Testis (tissue), 2 donors: ENCODE measurements at regions not wholly inside any gene's neighbourhood (a gene's known extent, or its start where the extent isn't known, plus 50 kb on each side); places are given as distances from the start of the nearest gene placed in this dataset.

ENCODE experiments used
- CTCF ChIP-seq, 3 experiments: fragments of 450-650 bp in 2 of 3; fragments of 200-600 bp in 1 of 3; sonication (generic) in 1 of 3; IDR thresholded peaks; one replicate each; pipeline ENCODE4 v1.5.1; 2016 to 2019; ENCODE audit warnings: antibody characterized with exemption in 3 of 3, mild to moderate bottlenecking in 2 of 3, moderate library complexity in 1 of 3
- POLR2A ChIP-seq: fragments of 450-650 bp; IDR thresholded peaks from one replicate; pipeline ENCODE4 v1.6.1; 2017; ENCODE audit warnings: antibody characterized with exemption, mild to moderate bottlenecking, moderate library complexity

DNA sequence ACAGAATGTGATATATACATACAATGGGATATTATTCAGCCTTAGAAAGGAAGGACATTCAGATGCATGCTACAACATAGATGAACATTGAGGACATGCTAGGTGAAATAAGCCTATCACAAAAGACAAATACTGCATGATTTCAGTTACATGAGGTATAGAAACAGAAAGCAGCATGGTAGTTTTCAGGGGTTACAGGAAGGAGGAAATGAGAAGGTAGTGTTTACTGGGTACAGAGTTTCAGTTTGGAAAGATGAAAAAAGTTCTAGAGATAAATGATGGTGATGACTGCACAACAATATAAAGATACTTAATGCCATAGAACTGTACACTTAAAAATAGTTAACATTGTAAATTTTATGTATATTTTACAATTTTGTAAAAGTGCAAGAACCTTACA lies 266.7 kb upstream of the C11orf87 start:
- TF ChIP-seq CTCF (IDR thresholded peaks at IDR 0.05): no peak
- no peak for TF ChIP-seq POLR2A
